GM12892 (cell line): ENCODE measurements at regions not wholly inside any gene's neighbourhood (a gene's known extent, or its start where the extent isn't known, plus 50 kb on each side); places are given as distances from the start of the nearest gene placed in this dataset.
"Not testable (repeated sequence)": the region's sequence is repeated elsewhere in the genome, so short reads cannot be mapped to it uniquely, and the experiment has no call there.

Experiments used
- DNase-seq: peaks from one replicate; pipeline ENCODE4 v3.0.0; 2011; ENCODE audit not compliant: insufficient read length
- FAIRE-seq: peaks from 2 replicates; lab custom pipeline; 2011; peaks lifted over from hg19 to GRCh38; lab: Jason Lieb, UNC
- POLR2A ChIP-seq: IDR thresholded peaks from 2 replicates; pipeline ENCODE4 v1.6.1; 2011; ENCODE audit warnings: low read depth, low read length, control low read depth
- POLR2AphosphoS5 ChIP-seq: IDR thresholded peaks from 2 replicates; pipeline ENCODE4 v1.6.1; 2011; ENCODE audit warnings: low read depth, low read length, control low read depth
- TAF1 ChIP-seq: IDR thresholded peaks from 2 replicates; pipeline ENCODE4 v1.6.1; 2011; ENCODE audit warnings: low read depth, mild to moderate bottlenecking, control low read depth, low read length, borderline replicate concordance

GRCh38 chr2:88896971-88897370, 205.5 kb downstream of the RPIA start:
- DNase-seq (no peak), FAIRE-seq (no peak)
- no peak for TF ChIP-seq TAF1
- no peak for TF ChIP-seq POLR2A
- TF ChIP-seq POLR2AphosphoS5: no peak

- no peak for TF ChIP-seq POLR2AphosphoS5
- TF ChIP-seq POLR2A: no peak
- no peak for TF ChIP-seq TAF1
- no peak for FAIRE-seq
- DNase-seq: no peak
These were observed 206.2 kb downstream of the RPIA start for GRCh38 chr2:88897715-88898114.

- DNase-seq: no peak
- TF ChIP-seq POLR2A: no peak
- TF ChIP-seq POLR2AphosphoS5: no peak
- no peak for TF ChIP-seq TAF1
- FAIRE-seq: no peak
These were observed 212.4 kb downstream of the RPIA start for GRCh38 chr2:88903749-88904353.

- TF ChIP-seq POLR2AphosphoS5 (no peak), POLR2A (no peak), TAF1 (no peak)
- DNase-seq (no peak), FAIRE-seq (no peak)
These were observed 221.8 kb downstream of the RPIA start for GRCh38 chr2:88913280-88913679.

GRCh38 chr2:88919087-88919738, 227.7 kb downstream of the RPIA start:
- TF ChIP-seq POLR2A (no peak), TAF1 (no peak), POLR2AphosphoS5 (no peak)
- FAIRE-seq (no peak), DNase-seq (no peak)

GRCh38 chr2:88920399-88920798, 228.9 kb downstream of the RPIA start:
- FAIRE-seq, DNase-seq: not testable (repeated sequence)

- no peak for DNase-seq
- no peak for FAIRE-seq
These were observed 233.1 kb downstream of the RPIA start for GRCh38 chr2:88924533-88924932.

GRCh38 chr2:88925770-88926462, 234.4 kb downstream of the RPIA start:
- FAIRE-seq (no peak), DNase-seq (no peak)
- no peak for TF ChIP-seq POLR2A

More at GRCh38 chr2:88924533-88924932, 233.1 kb downstream of the RPIA start:
- no peak for TF ChIP-seq TAF1
- TF ChIP-seq POLR2AphosphoS5: no peak
- no peak for TF ChIP-seq POLR2A

- FAIRE-seq: no peak
- no peak for DNase-seq
- no peak for TF ChIP-seq POLR2A
- no peak for TF ChIP-seq POLR2AphosphoS5
- TF ChIP-seq TAF1: no peak
These were observed 235.7 kb downstream of the RPIA start for GRCh38 chr2:88927128-88927527.

GRCh38 chr2:88930659-88931058, 239.2 kb downstream of the RPIA start:
- no peak for DNase-seq
- TF ChIP-seq POLR2AphosphoS5 (no peak), TAF1 (no peak), POLR2A (no peak)
- FAIRE-seq: no peak

GRCh38 chr2:88932686-88933085, 241.2 kb downstream of the RPIA start:
- TF ChIP-seq TAF1: no peak
- no peak for TF ChIP-seq POLR2A
- TF ChIP-seq POLR2AphosphoS5: no peak
- FAIRE-seq: no peak
- no peak for DNase-seq

- no peak for TF ChIP-seq POLR2A
- TF ChIP-seq POLR2AphosphoS5: no peak
- no peak for TF ChIP-seq TAF1
- DNase-seq (no peak), FAIRE-seq (no peak)
These were observed 241.6 kb downstream of the RPIA start for GRCh38 chr2:88933091-88933490.
